EH (cell line): ENCODE measurements at regions not wholly inside any gene's neighbourhood (a gene's known extent, or its start where the extent isn't known, plus 50 kb on each side); places are given as distances from the start of the nearest gene placed in this dataset.
A peak's percentile ranks its signal among the peaks of the same experiment; 100 is the strongest.
"Not testable (repeated sequence)": the region's sequence is repeated elsewhere in the genome, so short reads cannot be mapped to it uniquely, and the experiment has no call there.

Source experiments
- DNase-seq: peaks from one replicate; pipeline ENCODE4 v3.0.0-alpha.2; 2015; ENCODE audit warnings: low read depth

DNA sequence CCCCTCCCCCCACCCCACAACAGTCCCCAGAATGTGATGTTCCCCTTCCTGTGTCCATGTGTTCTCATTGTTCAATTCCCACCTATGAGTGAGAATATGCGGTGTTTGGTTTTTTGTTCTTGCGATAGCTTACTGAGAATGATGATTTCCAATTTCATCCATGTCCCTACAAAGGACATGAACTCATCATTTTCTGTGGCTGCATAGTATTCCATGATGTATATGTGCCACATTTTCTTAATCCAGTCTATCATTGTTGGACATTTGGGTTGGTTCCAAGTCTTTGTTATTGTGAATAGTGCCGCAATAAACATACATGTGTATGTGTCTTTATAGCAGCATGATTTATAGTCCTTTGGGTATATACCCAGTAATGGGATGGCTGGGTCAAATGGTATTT, 308.2 kb downstream of the ZNF536 start:
- DNase-seq = not testable (repeated sequence)

GRCh38 chr19:30679789-30680188, 307.6 kb downstream of the ZNF536 start:
- DNase-seq = no peak

DNA sequence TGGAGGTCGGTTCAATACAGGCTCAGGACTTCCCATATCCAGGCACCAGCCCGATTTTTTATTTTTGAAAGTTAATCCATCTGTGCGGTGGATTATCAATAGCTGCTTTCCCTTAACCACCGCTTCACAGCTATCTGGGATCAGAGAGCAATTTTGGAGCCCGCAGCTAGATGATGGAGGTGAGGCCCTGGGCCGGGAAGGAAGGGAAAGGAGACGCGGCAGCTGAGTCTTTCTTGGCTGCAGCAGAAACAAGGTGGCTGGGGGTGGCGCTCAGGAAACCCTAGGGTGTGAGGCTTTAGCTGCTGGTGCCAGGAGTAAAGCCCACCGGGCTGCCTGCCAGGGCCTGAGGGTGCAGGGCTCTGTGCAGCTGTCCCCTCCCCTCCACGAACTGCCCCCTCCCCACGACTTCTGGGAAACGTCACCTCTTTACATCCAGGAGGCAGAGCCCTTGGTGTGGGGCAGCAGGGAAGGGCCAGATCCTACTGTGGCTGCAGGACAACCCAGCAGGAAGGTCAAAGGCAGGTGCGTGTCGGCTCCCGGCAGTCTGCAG, 307.0 kb downstream of the ZNF536 start:
- DNase-seq = no peak

DNA sequence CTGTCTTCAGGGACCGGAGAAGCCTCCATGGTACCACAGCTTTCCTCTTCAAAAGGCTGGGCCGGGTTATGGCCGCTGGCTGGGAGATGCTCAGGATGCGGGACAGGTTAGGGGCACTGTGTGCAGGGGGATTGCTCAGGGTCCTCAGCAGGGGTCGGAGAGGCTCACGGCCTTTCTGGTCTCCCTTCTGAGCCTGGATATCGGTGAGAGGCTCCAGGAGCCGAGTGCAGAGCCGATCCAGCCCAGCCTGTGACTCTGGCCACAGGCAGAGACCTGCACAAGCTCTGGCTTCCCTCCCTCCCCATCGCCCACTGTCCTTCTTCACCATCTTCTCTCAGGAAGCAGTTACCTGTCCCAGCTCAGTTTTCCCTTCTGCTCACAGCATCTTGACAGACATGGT, 306.0 kb downstream of the ZNF536 start:
- no peak for DNase-seq

DNA sequence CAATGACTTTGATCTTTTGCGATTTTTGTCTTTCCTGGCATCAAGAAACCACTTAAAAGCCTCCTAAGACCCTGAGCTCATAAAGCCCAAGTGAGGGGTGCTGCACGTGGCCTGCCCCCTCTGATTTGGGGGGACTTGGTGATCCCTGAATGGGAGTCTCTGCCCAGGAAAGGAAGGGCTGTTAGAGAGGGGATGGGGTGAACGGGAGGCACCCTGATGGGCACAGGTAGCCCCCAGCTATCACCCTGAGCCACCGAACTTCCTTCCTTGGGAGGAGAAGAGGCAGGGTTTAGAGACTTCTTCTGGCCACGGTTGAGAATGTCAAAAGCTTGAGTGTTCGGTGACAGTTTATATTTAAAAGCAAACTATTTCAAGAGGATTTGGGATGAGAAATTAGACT, 305.5 kb downstream of the ZNF536 start:
- DNase-seq = no peak

- no peak for DNase-seq
These were observed 305.0 kb downstream of the ZNF536 start for GRCh38 chr19:30676990-30677679.

DNA sequence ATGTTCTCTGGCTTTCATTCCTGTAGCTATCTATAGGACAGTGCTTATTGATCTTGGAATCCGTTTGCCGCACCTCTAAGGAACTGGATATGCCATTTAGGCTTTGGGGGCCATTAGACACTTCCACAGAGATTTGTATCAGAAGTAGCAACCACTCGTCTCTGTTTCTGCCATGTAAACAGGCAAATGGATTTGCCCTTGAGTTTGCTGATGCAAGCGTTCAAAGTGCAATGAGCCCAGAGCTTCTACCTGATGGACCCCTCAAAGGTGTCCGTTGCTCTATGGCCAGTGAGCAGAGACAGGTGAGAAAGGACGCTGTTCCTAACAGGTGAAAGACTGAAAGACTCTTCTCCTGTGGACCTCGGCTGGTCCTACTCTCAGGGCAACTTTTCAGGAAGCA, 302.9 kb downstream of the ZNF536 start:
- no peak for DNase-seq

GRCh38 chr19:30674656-30675055, 302.5 kb downstream of the ZNF536 start:
- no peak for DNase-seq

DNA sequence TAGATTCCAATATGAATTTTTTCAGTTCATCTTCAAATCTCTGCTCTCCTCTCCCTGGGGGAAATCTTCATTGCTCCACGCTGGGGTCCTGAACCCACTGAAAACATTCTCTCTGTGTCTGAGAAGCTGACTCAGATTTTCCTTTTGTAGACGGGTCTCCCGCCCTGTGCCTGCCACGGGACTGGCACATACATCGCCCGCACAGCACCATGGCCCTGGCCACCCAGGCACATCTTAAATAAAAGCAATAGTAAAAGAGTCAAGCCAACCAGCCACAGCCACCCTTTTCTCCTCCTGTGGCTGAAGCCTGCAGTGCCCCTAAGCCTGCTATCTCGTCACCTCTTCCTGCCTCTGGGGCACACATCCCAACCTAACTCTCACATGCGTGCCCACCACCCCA, 301.2 kb downstream of the ZNF536 start:
- no peak for DNase-seq

- DNase-seq = no peak
These were observed 300.7 kb downstream of the ZNF536 start for GRCh38 chr19:30672926-30673325.

GRCh38 chr19:30671622-30672051, 299.5 kb downstream of the ZNF536 start:
- DNase-seq = peak; percentile 12

DNA sequence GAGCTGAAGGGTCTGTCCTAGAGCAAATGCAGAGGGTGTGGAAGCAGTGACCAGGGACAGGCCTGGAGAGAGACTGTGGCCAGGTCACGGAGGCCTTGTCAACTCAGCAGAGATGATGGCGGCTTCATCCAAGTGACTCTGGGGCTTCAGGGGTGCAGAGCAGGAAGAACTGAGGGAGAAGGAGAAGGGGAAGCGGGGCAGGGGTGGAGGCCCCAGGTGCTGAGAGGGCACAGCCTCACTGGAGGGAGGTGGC, 299.1 kb downstream of the ZNF536 start:
- DNase-seq = no peak

DNA sequence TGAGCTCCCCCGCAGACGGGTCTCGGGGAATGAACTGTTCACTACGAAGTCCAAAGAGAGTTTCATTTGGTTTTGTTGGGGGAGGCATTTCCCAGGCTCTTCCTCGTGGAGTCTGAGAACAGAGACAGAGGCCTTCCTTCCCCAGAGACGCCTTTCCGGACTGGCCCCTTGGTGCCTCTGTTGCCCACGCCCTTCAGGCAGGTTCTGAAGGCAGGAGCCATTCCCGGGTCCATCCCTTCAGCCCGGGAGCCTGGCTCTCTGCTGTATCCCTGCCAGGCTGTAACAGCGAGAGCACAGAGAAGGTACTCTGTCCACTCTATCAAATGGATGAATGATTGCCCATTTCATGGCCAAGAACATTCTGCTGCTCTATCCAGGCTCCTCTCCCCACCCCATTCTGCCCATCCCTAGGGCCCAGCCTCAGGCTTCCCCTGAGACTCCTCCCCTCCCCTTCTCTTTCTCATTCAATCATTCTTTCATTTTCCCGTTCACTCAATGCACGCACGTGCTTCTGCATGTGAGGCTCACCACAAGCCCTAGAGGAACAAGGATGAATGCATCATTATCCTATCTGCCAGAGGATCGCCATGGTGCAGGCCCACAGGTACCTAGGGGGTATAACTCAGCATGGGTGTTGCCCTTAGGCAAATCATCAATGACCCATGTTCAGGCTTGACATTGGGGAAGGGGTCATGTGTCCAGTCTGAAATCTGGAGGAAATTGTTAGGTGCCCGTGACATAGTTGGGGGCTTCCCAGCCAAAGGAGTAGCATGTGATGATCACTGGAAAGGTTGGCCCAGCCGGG, 298.6 kb downstream of the ZNF536 start:
- no peak for DNase-seq

- no peak for DNase-seq
These were observed 297.8 kb downstream of the ZNF536 start for GRCh38 chr19:30670011-30670329.

GRCh38 chr19:30669329-30670010, 297.3 kb downstream of the ZNF536 start:
- DNase-seq = peak; percentile 38

DNA sequence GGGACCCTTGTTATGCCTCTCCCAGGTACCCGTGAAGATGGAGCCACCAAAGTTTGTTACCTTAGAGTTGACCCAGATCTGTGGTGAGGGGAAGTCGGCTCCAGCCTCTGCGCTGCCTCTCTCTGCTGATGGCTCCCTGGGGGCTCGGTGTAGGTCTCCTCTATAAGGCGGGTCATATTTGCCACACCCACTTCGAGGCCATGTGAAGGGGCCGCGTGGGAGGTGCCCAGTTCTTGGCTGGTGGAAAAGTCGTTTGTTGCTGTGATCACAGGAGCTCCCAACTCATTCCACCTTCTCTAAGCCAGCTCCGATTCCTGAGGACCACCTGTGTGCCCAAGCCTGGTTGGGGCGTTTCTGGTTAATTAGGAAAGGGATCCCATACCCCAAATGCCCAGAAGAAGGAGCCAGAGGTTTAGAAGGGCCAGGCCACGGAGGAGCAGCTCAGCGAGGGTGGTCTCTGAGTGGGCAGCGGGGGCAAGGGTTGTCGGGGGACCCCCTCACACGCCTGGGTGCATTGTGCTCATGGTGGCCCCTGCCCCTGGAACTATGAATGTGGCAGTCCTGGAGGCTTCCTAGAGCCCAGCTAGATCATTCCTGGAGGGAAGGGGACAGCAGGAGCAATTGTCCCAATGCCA, 296.5 kb downstream of the ZNF536 start:
- no peak for DNase-seq

DNA sequence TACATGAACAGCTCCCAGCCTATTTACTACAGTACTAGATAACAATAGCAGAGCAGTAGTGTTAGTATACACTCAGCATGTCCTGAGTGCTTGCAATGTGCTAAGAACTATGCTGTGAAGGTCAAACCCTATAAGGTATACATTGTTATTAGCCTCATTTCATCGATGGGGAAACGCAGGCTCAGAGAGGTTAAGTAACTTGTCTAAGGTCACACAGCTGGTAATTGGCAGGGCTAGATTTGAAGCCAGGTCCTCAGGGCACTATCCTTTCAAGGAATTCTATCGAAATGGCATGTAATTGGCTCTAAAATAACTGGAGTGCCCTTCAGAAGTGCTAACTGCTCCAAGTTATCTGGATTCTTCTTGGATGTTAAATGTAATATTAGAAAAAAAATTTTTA, 295.6 kb downstream of the ZNF536 start:
- no peak for DNase-seq

DNA sequence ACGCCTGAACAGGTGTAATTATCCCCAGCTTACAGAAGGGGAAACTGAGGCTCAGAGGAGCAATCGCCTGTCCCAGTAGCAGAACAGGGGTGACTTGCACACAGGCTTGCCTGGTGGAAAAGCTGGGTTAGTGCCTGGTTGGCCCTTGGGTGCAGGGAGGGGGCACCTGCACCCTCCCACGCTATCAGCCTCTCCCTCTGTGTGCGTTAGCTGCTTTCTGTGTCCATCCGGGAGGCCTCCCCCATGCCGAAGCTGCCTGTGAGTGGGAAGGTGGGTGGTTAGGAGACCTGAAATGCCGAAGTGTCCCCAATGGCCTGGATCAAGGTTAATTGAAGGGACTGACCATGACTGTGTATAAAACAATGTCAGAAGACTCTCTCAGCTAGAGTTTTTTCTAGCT, 295.0 kb downstream of the ZNF536 start:
- no peak for DNase-seq

- DNase-seq = peak; percentile 30
These were observed 294.2 kb downstream of the ZNF536 start for GRCh38 chr19:30666301-30666803.

DNA sequence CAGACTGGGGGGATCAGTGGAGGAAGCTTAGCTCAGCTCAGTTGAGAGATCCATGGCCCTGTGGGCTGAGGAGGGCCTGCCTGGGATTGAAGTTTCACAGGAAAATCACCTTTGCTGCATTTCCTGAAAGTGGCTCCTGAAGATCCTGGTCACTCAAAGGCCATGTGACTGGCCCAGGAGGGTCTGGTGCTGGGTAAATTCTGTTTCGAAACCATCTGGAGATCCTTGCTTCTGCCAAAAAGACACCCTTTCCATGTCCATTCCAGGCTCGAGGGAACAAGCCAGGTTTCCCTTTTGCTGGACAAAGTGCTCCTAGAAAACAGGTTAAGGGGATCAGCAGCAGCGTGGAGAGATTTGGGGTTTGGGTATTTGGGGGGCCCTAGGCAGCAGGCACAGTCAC, 293.3 kb downstream of the ZNF536 start:
- no peak for DNase-seq

GRCh38 chr19:30663611-30664174, 291.5 kb downstream of the ZNF536 start:
- no peak for DNase-seq

GRCh38 chr19:30662211-30662861, 290.2 kb downstream of the ZNF536 start:
- DNase-seq = peak; percentile 7
